GM19328 (cell line): ENCODE measurements at regions not wholly inside any gene's neighbourhood (a gene's known extent, or its start where the extent isn't known, plus 50 kb on each side); places are given as distances from the start of the nearest gene placed in this dataset.
"Not testable (repeated sequence)": the region's sequence is repeated elsewhere in the genome, so short reads cannot be mapped to it uniquely, and the experiment has no call there.

Experiments used
- ATAC-seq: cut with Tn5 transposase; IDR thresholded peaks from one replicate; pipeline ENCODE4 v1.9.1; 2021; ENCODE audit warnings: mild to moderate bottlenecking, moderate library complexity; ENCODE audit not compliant: unreplicated experiment

- no peak for ATAC-seq
Measured at GRCh38 chr12:34301251-34302130, 279.2 kb downstream of the ALG10 start.

- ATAC-seq, result no peak
Measured at GRCh38 chr12:34302131-34302885, 280.0 kb downstream of the ALG10 start.

- ATAC-seq, result no peak
Measured at GRCh38 chr12:34303091-34303870, 281.0 kb downstream of the ALG10 start.

- ATAC-seq, result no peak
Measured at GRCh38 chr12:34304001-34304400, 281.7 kb downstream of the ALG10 start.

GRCh38 chr12:34304546-34304945 lies 282.2 kb downstream of the ALG10 start:
- no peak for ATAC-seq

GRCh38 chr12:34305176-34305575 lies 282.9 kb downstream of the ALG10 start:
- no peak for ATAC-seq

GRCh38 chr12:34306133-34306830 lies 284.0 kb downstream of the ALG10 start:
- ATAC-seq, result no peak

- ATAC-seq, result not testable (repeated sequence)
Measured at GRCh38 chr12:34309806-34310804, 287.8 kb downstream of the ALG10 start.

GRCh38 chr12:34311337-34311736 lies 289.0 kb downstream of the ALG10 start:
- ATAC-seq, result no peak

GRCh38 chr12:34327671-34328070 lies 305.4 kb downstream of the ALG10 start:
- no peak for ATAC-seq

- no peak for ATAC-seq
Measured at GRCh38 chr12:34333337-34333736, 311.0 kb downstream of the ALG10 start.

- ATAC-seq, result no peak
Measured at GRCh38 chr12:34334538-34334937, 312.2 kb downstream of the ALG10 start.

- ATAC-seq, result no peak
Measured at GRCh38 chr12:34334953-34335743, 312.9 kb downstream of the ALG10 start.

- ATAC-seq, result no peak
Measured at GRCh38 chr12:34335819-34336262, 313.5 kb downstream of the ALG10 start.

GRCh38 chr12:34336619-34337465 lies 314.5 kb downstream of the ALG10 start:
- no peak for ATAC-seq

- ATAC-seq, result no peak
Measured at GRCh38 chr12:34338751-34339150, 316.5 kb downstream of the ALG10 start.

GRCh38 chr12:34339922-34340321 lies 317.6 kb downstream of the ALG10 start:
- no peak for ATAC-seq
